ENCODE measurements at regions not wholly inside any gene's neighbourhood (a gene's known extent, or its start where the extent isn't known, plus 50 kb on each side); places are given as distances from the start of the nearest gene placed in this dataset.

- DNase-seq (ENCODE audit: low read depth in 2 of 2): no peak
Measured at GRCh38 chr20:11281240-11281639, 607.4 kb upstream of the JAG1 start.

DNA sequence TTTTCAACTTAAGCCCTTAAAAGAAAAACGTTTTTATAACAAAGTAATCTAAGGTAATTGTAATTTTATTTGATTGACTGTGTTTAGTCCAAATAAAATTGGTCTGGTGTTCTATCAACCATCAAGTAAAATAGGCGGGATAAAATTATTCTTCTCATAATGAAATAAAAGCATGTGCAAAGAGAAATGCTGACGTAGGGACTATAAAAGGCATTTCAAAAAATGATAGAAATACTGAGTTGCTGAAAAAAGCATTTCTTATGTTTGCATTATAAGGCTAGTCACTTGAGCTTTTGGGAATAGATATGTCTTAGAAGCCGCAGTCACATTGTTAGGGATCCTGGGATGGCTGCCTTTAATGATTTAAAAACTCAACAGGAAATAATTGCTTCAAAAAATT is 608.0 kb upstream of the JAG1 start:
- DNase-seq (ENCODE audit: low read depth in 2 of 2): no peak

- no peak for DNase-seq (ENCODE audit: low read depth in 2 of 2)
Measured at GRCh38 chr20:11287126-11287525, 613.3 kb upstream of the JAG1 start.

DNA sequence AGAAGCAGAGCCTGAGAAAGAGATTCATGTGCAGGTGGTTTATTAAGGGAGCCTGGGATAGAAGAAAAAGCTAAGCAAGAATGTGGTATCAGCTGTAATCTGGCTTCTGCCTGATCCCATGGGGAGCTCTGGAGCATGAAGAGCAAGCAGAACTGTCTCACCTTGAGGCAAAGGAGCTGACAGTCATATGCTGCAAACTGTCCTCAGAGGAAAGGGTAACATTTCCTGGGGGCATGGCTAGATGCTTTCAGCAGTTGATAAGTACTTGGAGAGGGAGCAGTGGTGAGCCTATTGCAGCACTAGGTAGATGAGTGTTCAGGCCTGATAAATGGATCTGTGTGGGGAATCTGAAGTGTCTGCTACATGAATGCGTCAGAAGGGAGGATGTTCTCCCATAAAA is 621.5 kb upstream of the BTBD3 start:
- no peak for DNase-seq (ENCODE audit: low read depth in 2 of 2)

- DNase-seq (ENCODE audit: low read depth in 2 of 2): no peak
Measured at GRCh38 chr20:11296951-11297350, 620.7 kb upstream of the BTBD3 start.

DNA sequence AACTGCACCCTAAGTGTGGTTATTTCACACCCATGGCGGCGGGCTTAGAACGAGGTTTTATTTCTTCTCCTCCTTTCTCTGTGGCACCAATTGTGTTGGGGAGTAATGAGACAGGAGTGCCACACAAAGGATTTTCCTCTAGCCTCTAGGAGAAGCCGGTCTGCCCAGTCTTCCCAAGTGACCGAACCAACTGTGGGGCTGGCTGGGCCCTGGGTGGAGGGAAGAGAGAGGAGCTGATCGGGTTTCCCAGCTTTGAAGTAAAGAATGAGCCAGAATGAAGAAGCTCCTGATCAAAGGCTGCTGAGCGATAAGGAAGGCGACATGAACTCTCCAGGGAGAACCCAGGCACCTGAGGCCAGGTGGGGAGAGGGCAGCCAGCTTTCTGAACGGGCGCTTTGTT is 616.0 kb upstream of the BTBD3 start:
- DNase-seq (ENCODE audit: low read depth in 2 of 2): no peak

DNA sequence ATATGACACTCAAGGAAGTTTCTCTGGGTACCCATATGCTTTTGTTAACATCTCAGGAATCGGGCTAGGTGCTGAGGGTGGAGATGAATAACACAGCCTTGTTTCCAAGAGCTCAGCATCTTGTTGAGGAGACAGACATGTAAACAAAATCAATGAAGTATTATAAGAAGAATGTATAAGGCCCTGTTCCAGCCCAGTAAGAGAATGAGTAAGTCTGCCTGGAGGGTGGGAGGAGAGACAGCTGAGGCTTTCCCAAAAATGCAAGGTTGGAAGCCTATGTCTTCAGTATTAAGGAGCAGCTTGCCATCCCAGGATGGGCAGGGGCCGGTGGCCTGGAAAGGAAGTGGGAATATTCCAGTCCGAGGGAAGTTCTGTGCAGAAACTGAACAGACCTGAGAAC is 615.3 kb upstream of the BTBD3 start:
- DNase-seq (ENCODE audit: low read depth in 2 of 2): no peak

DNA sequence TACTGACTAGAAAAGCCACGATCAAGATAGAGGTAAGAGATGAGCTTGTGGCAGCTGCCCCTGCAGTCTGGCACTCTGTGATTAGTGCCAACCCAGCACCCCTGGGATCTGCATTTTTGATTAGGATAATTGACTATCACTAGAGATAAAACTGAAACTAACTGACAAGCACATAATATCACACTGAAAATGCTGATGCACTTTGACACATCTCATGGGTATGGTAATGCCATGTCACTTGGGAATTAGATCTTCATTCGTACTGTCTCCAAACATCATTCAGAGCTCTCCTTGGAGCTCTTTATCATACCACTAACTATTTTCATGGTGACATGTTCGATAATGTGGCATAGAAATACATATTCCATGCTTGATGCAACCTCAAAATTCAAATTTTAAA is 612.9 kb upstream of the BTBD3 start:
- no peak for DNase-seq (ENCODE audit: low read depth in 2 of 2)

GRCh38 chr20:11305406-11305805 is 612.3 kb upstream of the BTBD3 start:
- DNase-seq (ENCODE audit: low read depth in 2 of 2): no peak

- DNase-seq (ENCODE audit: low read depth in 2 of 2): no peak
Measured at GRCh38 chr20:11311659-11312224, 606.0 kb upstream of the BTBD3 start.

DNA sequence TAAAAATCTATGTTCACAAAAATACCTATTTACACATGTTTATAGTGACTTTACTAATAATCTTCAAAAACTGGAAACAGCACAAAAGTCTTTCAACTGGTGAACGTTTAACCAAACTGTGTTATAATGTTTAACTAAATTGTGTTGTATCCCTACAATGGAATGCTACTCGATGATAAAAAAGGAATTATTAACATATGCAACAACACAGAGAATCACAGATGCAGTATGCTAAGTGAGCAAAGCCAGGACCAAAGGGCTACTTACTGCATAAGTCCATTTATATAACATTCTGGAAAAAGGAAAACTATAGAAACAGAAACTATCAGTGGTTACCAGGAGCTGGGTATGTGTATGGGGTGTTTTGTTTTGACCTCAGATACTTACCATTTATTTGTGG is 602.2 kb upstream of the BTBD3 start:
- no peak for DNase-seq (ENCODE audit: low read depth in 2 of 2)

DNA sequence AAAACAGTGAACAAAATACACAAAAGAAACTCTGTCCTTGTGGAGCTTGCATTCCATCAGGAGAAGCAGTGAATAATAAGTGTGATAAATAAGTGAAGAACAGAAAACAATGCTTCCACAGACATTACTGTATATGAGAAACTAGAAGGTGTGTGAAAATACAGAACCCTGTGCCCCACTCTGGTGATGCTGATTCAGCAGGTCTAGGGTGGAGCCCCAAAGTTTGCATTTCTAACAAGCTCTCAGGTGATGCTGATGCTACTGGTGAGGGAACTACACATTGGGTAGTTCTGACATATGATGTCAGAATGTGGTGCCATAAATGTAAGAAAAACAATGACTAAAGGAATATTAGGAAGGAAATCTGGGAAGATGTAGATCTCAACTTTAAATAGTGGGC is 601.4 kb upstream of the BTBD3 start:
- DNase-seq (ENCODE audit: low read depth in 2 of 2): no peak

- no peak for DNase-seq (ENCODE audit: low read depth in 2 of 2)
Measured at GRCh38 chr20:11320033-11320432, 597.7 kb upstream of the BTBD3 start.

DNA sequence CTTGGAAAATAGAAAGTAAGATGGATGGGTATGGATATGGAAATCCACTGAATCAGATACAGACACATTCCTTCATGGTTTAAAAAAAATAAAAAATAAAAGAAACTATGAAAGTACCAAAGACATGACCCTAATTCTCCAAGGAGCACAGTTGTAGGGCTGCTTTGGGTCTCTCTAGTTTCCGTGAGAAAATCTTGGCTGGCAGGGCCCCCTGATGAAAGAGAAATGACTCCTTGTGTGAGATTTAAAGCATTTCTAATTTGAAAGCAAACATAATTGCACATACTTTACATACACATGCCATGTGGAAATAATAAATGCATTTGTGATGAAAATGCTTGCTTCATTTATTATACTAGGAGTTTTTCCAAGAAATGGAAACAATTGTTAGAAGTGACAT is 593.9 kb upstream of the BTBD3 start:
- DNase-seq (ENCODE audit: low read depth in 2 of 2): no peak

DNA sequence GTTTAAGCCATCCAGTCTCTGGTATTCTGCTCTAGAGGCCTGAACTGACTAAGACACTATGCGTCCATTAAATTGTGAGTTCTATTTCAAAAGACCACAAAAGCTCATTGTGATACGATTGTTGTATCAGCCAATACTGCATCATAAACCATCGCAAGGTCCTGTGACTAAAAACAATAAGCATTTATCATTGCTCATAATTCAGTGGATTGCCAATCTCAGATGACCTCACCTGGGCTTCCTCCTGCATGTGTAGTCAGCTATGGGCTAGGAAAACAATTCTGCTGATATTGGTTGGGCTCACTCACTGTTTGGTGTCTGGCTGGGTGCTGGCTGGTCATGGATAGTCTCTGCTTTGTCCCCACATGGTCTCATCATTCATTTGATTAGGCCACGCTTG is 592.7 kb upstream of the BTBD3 start:
- DNase-seq (ENCODE audit: low read depth in 2 of 2): no peak

- no peak for DNase-seq (ENCODE audit: low read depth in 2 of 2)
Measured at GRCh38 chr20:11328839-11329238, 588.9 kb upstream of the BTBD3 start.

GRCh38 chr20:11329271-11329670 is 588.4 kb upstream of the BTBD3 start:
- DNase-seq (ENCODE audit: low read depth in 2 of 2): no peak

GRCh38 chr20:11331096-11331495 is 586.6 kb upstream of the BTBD3 start:
- no peak for DNase-seq (ENCODE audit: low read depth in 2 of 2)

GRCh38 chr20:11332381-11332780 is 585.3 kb upstream of the BTBD3 start:
- DNase-seq (ENCODE audit: low read depth in 2 of 2): no peak

DNA sequence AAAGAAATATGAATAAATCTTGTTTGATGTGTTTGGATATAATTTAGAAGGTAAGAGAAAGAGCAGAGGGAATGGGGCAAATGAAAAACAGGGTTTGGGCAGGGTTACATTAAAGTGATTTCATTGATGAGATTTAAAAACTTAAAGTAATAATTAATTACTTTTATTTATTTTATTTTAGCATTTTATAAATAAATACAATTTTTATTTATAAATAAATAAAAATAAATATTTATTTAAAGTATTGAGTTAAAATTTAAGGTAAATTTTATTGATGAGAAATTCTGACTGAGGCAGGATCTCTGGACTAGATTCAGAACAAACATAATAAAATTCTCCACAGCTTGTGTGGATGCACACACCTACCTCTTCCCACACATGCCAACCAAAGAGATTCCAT is 584.1 kb upstream of the BTBD3 start:
- DNase-seq (ENCODE audit: low read depth in 2 of 2): no peak

DNA sequence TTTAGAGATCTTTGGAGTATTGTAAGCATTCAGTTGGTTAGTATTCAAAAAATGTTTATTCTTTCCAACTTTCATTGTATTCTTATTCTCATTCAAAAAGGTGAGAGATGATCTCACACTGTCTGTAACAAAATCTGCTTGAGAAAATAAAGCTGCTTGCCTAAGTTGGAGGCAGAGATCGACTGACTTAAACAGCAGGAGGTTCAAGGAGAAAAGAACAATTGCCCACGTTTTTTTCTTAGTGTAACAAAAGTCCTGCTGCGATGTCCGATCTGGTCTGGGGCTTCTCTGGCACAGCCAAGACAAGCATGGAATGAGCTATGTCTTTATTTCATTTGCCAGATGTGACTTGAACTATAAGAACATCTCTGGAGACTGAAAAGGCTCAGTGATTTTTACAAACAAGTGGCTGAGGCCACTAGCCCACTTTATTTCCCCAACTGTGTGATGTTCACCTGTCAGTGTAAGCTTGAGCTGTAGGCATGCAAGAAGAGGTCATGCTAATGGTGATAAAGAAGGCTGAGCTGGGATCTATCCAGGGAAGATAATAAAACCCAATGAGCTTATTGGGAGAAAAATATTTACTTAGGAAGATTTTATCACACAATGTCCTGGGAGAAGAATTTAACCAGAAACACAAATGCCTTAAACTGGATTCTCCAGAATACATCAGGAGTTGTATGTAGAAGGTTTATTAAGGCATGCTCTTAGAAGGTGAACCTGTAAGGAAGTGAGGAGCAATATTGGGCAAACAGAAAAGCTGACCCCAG is 580.1 kb upstream of the BTBD3 start:
- DNase-seq (ENCODE audit: low read depth in 2 of 2): no peak

DNA sequence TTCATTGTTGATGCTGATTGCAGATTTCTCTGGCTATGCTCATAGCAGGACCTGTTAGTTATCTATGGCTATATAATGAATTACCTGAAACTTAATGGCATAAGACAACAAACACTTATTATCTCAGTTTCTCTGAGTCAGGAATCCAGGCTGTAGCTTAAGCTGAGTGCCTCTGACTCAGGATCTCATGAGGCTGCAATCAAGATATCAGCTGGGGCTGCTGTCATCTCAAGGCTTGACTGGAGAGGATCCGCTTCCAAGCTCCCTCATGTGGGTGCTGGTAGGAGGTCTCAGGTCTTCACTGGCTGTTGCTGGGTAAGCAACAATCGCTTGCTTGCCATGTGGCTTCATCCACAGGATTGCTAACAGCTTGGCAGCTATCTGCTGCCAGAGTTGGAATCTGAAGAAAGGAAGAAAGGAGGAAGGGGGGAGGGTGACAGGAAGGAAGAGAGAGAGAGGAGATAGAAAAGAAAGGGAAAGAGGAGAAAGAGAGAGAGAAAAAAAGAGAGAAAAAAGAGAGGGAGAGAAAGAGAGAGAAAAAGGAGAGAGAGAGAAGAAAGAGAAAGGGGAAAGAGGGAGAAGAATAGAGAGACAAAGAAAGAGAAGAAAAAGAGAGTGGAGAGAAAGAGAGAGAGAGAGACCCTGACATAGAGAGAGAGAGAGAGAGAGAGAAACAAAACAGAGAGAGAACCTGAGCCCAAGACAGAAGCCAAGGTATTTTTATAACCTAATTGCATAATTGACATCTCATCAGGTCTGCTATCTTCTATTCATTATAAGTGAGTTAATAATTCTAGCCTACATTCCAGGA is 579.0 kb upstream of the BTBD3 start:
- DNase-seq (ENCODE audit: low read depth in 2 of 2): no peak

- DNase-seq (ENCODE audit: low read depth in 2 of 2): no peak
Measured at GRCh38 chr20:11344939-11345338, 572.8 kb upstream of the BTBD3 start.
